ENCODE measurements at regions not wholly inside any gene's neighbourhood (a gene's known extent, or its start where the extent isn't known, plus 50 kb on each side); places are given as distances from the start of the nearest gene placed in this dataset.

- no peak for TF ChIP-seq POLR2A (IDR thresholded peaks at IDR 0.05)
- TF ChIP-seq CTCF (IDR thresholded peaks at IDR 0.05), result no peak
Observed at GRCh38 chrX:10028283-10029104, 61.3 kb downstream of the CLDN34 start.

All from lower leg skin (tissue), 3 donors.